A673 (cell line): ENCODE measurements at regions not wholly inside any gene's neighbourhood (a gene's known extent, or its start where the extent isn't known, plus 50 kb on each side); places are given as distances from the start of the nearest gene placed in this dataset.
"Not testable (repeated sequence)": the region's sequence is repeated elsewhere in the genome, so short reads cannot be mapped to it uniquely, and the experiment has no call there.

Source experiments
- BruUV-seq: library from RNA; stranded (reverse); fragments of 400-500 nt; replicated peaks from 2 replicates; lab custom pipeline; 2021; lab: Mats Ljungman, UMichigan
- CTCF ChIA-PET: fragments of 300-600 bp; sonication (Branson Sonifier 250); formaldehyde crosslinking; loops from one replicate; lab custom pipeline; 2022; ENCODE audit warnings: antibody characterized with exemption; lab: Charles Lee
- POLR2A ChIA-PET: fragments of 300-600 bp; sonication (Branson Sonifier 250); formaldehyde crosslinking; loops from one replicate; lab custom pipeline; 2022; ENCODE audit warnings: antibody characterized with exemption; ENCODE audit not compliant: low non-redundant PET; lab: Charles Lee
- DNase-seq: peaks from one replicate; pipeline ENCODE4 v3.0.0-alpha.2; 2015; ENCODE audit warnings: low spot score
- H3K27ac ChIP-seq: fragments of 200-600 bp; sonication (generic); 2 replicates; pipeline ENCODE4 v1.5.1; 2016; ENCODE audit warnings: mixed run types, low read depth, mild to moderate bottlenecking, mixed read lengths, antibody characterized with exemption, low read length; ENCODE audit not compliant: poor library complexity, severe bottlenecking
- H3K27me3 ChIP-seq: fragments of 200-600 bp; sonication (generic); replicated peaks from 2 replicates; pipeline ENCODE4 v1.6.1; 2017; ENCODE audit warnings: mixed run types, low read depth, mild to moderate bottlenecking, mixed read lengths, antibody characterized with exemption, low read length; ENCODE audit not compliant: insufficient read depth, poor library complexity
- H3K36me3 ChIP-seq: fragments of 200-600 bp; sonication (generic); 2 replicates; pipeline ENCODE4 v1.6.1; 2016; ENCODE audit warnings: mixed run types, mild to moderate bottlenecking, mixed read lengths, antibody characterized with exemption, low read length; ENCODE audit not compliant: insufficient read depth, poor library complexity, severe bottlenecking
- H3K4me1 ChIP-seq: fragments of 200-600 bp; sonication (generic); 2 replicates; pipeline ENCODE4 v1.6.1; 2017; ENCODE audit warnings: mixed run types, mild to moderate bottlenecking, mixed read lengths, antibody characterized with exemption, low read length; ENCODE audit not compliant: insufficient read depth, poor library complexity, severe bottlenecking
- H3K4me3 ChIP-seq: fragments of 200-600 bp; sonication (generic); 2 replicates; pipeline ENCODE4 v1.5.1; 2016; ENCODE audit warnings: low read depth, mixed run types, mild to moderate bottlenecking, mixed read lengths, low read length; ENCODE audit not compliant: poor library complexity, severe bottlenecking
- H3K9me3 ChIP-seq: fragments of 200-600 bp; sonication (generic); 2 replicates; pipeline ENCODE4 v1.6.1; 2016; ENCODE audit warnings: mixed run types, low read depth, mild to moderate bottlenecking, mixed read lengths, antibody characterized with exemption, low read length; ENCODE audit not compliant: poor library complexity, severe bottlenecking
- CTCF ChIP-seq: fragments of 300-800, 200-600 bp; sonication (generic); conservative IDR thresholded peaks from 2 replicates; pipeline ENCODE4 v1.5.1; 2017; ENCODE audit warnings: low read depth, mild to moderate bottlenecking, antibody characterized with exemption, low read length, moderate library complexity, mixed read lengths
- EZH2 ChIP-seq: fragments of 200-600 bp; sonication (generic); IDR thresholded peaks from 2 replicates; pipeline ENCODE4 v1.6.1; 2017; ENCODE audit warnings: borderline replicate concordance, low read depth, mild to moderate bottlenecking, mixed read lengths, antibody characterized with exemption, low read length; ENCODE audit not compliant: poor library complexity, severe bottlenecking
- intact Hi-C: fragments of 100-400 bp; cut with micrococcal nuclease; formaldehyde crosslinking; loops from one replicate; pipeline ENCODE4 v1.10.0; 2022; ENCODE audit not compliant: unreplicated experiment

GRCh38 chr2:224217962-224218347 is 178.9 kb upstream of the SERPINE2 start:
- no peak for DNase-seq
- Histone ChIP-seq H3K4me3 (no peak overlapping the region), H3K36me3 (no peaks in the 10 kb centered on the region), H3K9me3 (no peaks in the 10 kb centered on the region), H3K27ac (no peak overlapping the region), H3K4me1 (peaks cover 35% of the 10 kb centered on the region), H3K27me3 (no peaks in the 10 kb centered on the region)
- intact Hi-C loops = no loop called here
- no peak for TF ChIP-seq EZH2
- TF ChIP-seq CTCF = no peak
- CTCF ChIA-PET = no interaction called here
- POLR2A ChIA-PET = no interaction called here
- BruUV-seq = no TSS peak

- POLR2A ChIA-PET = no interaction called here
- Histone ChIP-seq H3K27me3 (no peaks in the 10 kb centered on the region), H3K4me3 (no peak overlapping the region), H3K36me3 (no peaks in the 10 kb centered on the region), H3K9me3 (no peaks in the 10 kb centered on the region), H3K27ac (no peak overlapping the region), H3K4me1 (peaks cover 36% of the 10 kb centered on the region)
- CTCF ChIA-PET = no interaction called here
- DNase-seq = no peak
- TF ChIP-seq CTCF (no peak), EZH2 (no peak)
- intact Hi-C loops = no loop called here
- BruUV-seq = no TSS peak
Observed at GRCh38 chr2:224217233-224217961, 178.3 kb upstream of the SERPINE2 start.

- H3K4me1 ChIP-seq = peaks cover 37% of the 10 kb centered on the region
- H3K9me3 ChIP-seq, H3K27ac ChIP-seq, DNase-seq, POLR2A ChIA-PET, intact Hi-C loops, H3K4me3 ChIP-seq, H3K27me3 ChIP-seq, BruUV-seq, H3K36me3 ChIP-seq, CTCF ChIA-PET: not testable (repeated sequence)
Observed at GRCh38 chr2:224215611-224216010, 176.5 kb upstream of the SERPINE2 start.

GRCh38 chr2:224213396-224213795 is 174.3 kb upstream of the SERPINE2 start:
- intact Hi-C loops = no loop called here
- BruUV-seq = no TSS peak
- H3K27me3 ChIP-seq = no peaks in the 10 kb centered on the region
- TF ChIP-seq CTCF (no peak), EZH2 (no peak)
- no peak overlapping the region for H3K27ac ChIP-seq
- DNase-seq = no peak
- H3K4me3 ChIP-seq = no peak overlapping the region
- H3K9me3 ChIP-seq = no peaks in the 10 kb centered on the region
- CTCF ChIA-PET = no interaction called here
- H3K4me1 ChIP-seq = peaks cover 29% of the 10 kb centered on the region
- POLR2A ChIA-PET = no interaction called here
- no peaks in the 10 kb centered on the region for H3K36me3 ChIP-seq
